Neural cell (in vitro differentiated cells): ENCODE measurements at regions not wholly inside any gene's neighbourhood (a gene's known extent, or its start where the extent isn't known, plus 50 kb on each side); places are given as distances from the start of the nearest gene placed in this dataset.
"Not testable (repeated sequence)": the region's sequence is repeated elsewhere in the genome, so short reads cannot be mapped to it uniquely, and the experiment has no call there.

ENCODE experiments used
- EZH2 ChIP-seq: fragments of 200-600, 300-800 bp; shearing (Covaris generic), sonication (generic); IDR thresholded peaks from 2 replicates; pipeline ENCODE4 v1.6.1; 2014; ENCODE audit warnings: antibody characterized with exemption, low read length, borderline replicate concordance, mild to moderate bottlenecking; ENCODE audit not compliant: insufficient read depth, poor library complexity, severe bottlenecking
- POLR2AphosphoS5 ChIP-seq: IDR thresholded peaks from 2 replicates; pipeline ENCODE4 v1.6.1; 2012

DNA sequence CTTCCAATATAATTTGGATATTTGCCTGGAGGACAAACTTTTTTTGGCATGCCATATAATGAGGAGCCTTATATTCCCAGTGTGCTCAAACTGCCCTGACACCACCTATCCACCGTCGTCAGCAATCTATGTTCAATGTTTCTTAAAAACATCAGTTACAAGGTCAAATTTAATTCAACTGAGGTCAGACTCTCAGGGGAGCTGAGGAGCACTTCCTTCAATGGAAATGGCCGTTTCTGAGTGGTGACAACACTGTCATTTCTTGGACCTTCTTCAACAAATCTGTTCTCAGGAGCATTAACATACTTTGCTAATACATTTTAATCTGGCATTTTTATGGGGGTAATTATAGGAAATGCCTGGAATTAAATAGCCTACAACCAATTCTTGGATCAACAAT, 90.8 kb upstream of the FBXO28 start:
- TF ChIP-seq EZH2, POLR2AphosphoS5: not testable (repeated sequence)
